ENCODE measurements at regions not wholly inside any gene's neighbourhood (a gene's known extent, or its start where the extent isn't known, plus 50 kb on each side); places are given as distances from the start of the nearest gene placed in this dataset.

DNA sequence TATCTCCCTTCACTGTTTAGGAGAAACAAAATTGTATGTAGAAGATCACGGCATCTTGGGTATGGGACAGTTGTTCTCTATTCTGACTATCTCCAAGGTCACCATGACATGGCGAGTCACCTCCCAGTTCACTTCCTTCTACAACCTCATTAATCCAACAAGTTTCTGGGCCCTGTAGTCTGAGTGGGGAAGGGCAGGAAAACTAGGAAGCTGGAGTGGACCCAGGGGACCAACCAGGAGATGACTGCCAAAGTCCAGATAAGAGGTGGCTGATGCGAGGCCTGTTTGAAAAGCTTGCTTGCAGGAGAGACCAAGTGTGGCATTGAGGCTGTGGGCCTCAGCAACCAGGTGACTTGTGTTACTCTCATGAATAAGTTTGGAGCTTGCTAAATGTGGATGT, 584.9 kb downstream of the TNS3 start (continued):
- no peak for TF ChIP-seq FOS (IDR thresholded peaks at IDR 0.05; ENCODE audit: borderline replicate concordance, extremely low read depth, insufficient read length)
- no peak for TF ChIP-seq SMARCA5 (IDR thresholded peaks at IDR 0.05)
- no peak for TF ChIP-seq RBBP5 (conservative IDR thresholded peaks at IDR 0.05)
- no peak for TF ChIP-seq ZNF207 (IDR thresholded peaks at IDR 0.05; ENCODE audit: borderline replicate concordance)
- no peak for TF ChIP-seq YBX1 (IDR thresholded peaks at IDR 0.05)
- TF ChIP-seq, protein P1, sequence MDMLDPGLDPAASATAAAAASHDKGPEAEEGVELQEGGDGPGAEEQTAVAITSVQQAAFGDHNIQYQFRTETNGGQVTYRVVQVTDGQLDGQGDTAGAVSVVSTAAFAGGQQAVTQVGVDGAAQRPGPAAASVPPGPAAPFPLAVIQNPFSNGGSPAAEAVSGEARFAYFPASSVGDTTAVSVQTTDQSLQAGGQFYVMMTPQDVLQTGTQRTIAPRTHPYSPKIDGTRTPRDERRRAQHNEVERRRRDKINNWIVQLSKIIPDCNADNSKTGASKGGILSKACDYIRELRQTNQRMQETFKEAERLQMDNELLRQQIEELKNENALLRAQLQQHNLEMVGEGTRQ (IDR thresholded peaks at IDR 0.05; ENCODE audit: borderline replicate concordance, low read depth, low read length) = no peak
- no peak for TF ChIP-seq ZNF24 (IDR thresholded peaks at IDR 0.05)
- TF ChIP-seq SUZ12 (IDR thresholded peaks at IDR 0.05; ENCODE audit: unreplicated experiment) = no peak
- no peak for TF ChIP-seq BRCA1 (IDR thresholded peaks at IDR 0.05; ENCODE audit: low read depth, low read length)
- no peak for TF ChIP-seq RAD21 (IDR thresholded peaks at IDR 0.05; ENCODE audit: insufficient read depth, low read depth, low read length)
- no peak for TF ChIP-seq JUNB (IDR thresholded peaks at IDR 0.05)
- no peak for TF ChIP-seq ZBTB33 (IDR thresholded peaks at IDR 0.05)
- TF ChIP-seq POLR2AphosphoS2 (IDR thresholded peaks at IDR 0.05; ENCODE audit: low read depth, low read length) = no peak

DNA sequence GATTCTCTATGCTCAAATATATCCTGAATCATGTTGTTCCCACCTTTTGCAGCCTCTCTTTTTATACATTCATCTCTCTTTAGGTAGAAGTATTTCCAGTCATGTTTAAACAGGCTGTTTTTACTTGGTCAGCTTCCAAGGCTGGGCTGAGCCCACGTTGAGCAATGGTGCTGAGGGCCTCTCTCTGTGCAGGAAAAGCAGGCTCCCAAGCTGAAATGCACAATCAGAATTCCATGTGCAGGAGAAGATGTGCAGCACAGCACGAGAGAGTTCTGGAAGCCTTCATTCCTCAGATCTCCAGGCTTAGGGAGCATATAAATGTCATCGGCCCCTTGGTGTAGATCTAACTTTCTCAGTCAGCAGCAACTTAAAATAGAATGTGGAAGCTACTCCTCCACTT, 588.5 kb downstream of the TNS3 start:
- in situ Hi-C loops (cut with MboI) = no loop called here
- Histone ChIP-seq H2AFZ (ENCODE audit: control insufficient read depth, low read depth, low read length) (no peak overlapping the region), H3K4me2 (ENCODE audit: control insufficient read depth, insufficient read depth) (no peak overlapping the region), H3K9ac (ENCODE audit: control insufficient read depth, insufficient read depth, low read length) (no peak overlapping the region), H3K9me3 (replicated peaks; ENCODE audit: control insufficient read depth, insufficient read depth, low read length) (no peaks in the 10 kb centered on the region), H3K27me3 (replicated peaks in 1 of 2; ENCODE audit: control insufficient read depth in 2 of 2, insufficient read depth in 2 of 2, low read length in 1 of 2) (no peaks in the 10 kb centered on the region), H3K79me2 (ENCODE audit: control insufficient read depth, insufficient read depth, low read length) (no peaks in the 10 kb centered on the region), H3K27ac (ENCODE audit: control insufficient read depth, insufficient read depth) (no peak overlapping the region), H3K4me3 (no peak overlapping the region), H3K4me1 (ENCODE audit: control insufficient read depth, insufficient read depth, low read length) (no peaks in the 10 kb centered on the region), H3K36me3 (ENCODE audit: control insufficient read depth in 2 of 2, insufficient read depth in 2 of 2, low read length in 1 of 2) (no peaks in the 10 kb centered on the region), H4K20me1 (ENCODE audit: control insufficient read depth, insufficient read depth) (no peaks in the 10 kb centered on the region)
- WGBS (ENCODE audit: insufficient coverage, insufficient replicate concordance, low lambda C conversion rate, missing lambda C conversion rate) = 0% methylated on average over 3 of the region's 3 CpGs
- BruUV-seq (replicated peaks) = no TSS peak
- SMC1A ChIA-PET (ENCODE audit: uncharacterized antibody, unreplicated experiment) = no interaction called here
- CTCF ChIA-PET = no interaction called here
- FAIRE-seq (no peak), DNase-seq (ENCODE audit: low read depth, low spot score) (no peak), ATAC-seq (no peak)
- intact Hi-C loops (cut with micrococcal nuclease; ENCODE audit: unreplicated experiment) = no loop called here
- RAD21 ChIA-PET (ENCODE audit: unreplicated experiment) = no interaction called here
- POLR2A ChIA-PET = no interaction called here
- TF ChIP-seq MEF2A (IDR thresholded peaks at IDR 0.05; ENCODE audit: insufficient read depth, low read depth, low read length) (no peak), CBFB (IDR thresholded peaks at IDR 0.05; ENCODE audit: low read depth) (no peak), SIN3A (IDR thresholded peaks at IDR 0.05; ENCODE audit: low read depth, low read length) (no peak), ZNF622 (IDR thresholded peaks at IDR 0.05) (no peak), STAT3 (IDR thresholded peaks at IDR 0.05; ENCODE audit: low read depth, low read length) (no peak), SREBF2 (IDR thresholded peaks at IDR 0.05; ENCODE audit: low read length) (no peak), ZNF24 (IDR thresholded peaks at IDR 0.05) (no peak)
- TF ChIP-seq, protein P2, sequence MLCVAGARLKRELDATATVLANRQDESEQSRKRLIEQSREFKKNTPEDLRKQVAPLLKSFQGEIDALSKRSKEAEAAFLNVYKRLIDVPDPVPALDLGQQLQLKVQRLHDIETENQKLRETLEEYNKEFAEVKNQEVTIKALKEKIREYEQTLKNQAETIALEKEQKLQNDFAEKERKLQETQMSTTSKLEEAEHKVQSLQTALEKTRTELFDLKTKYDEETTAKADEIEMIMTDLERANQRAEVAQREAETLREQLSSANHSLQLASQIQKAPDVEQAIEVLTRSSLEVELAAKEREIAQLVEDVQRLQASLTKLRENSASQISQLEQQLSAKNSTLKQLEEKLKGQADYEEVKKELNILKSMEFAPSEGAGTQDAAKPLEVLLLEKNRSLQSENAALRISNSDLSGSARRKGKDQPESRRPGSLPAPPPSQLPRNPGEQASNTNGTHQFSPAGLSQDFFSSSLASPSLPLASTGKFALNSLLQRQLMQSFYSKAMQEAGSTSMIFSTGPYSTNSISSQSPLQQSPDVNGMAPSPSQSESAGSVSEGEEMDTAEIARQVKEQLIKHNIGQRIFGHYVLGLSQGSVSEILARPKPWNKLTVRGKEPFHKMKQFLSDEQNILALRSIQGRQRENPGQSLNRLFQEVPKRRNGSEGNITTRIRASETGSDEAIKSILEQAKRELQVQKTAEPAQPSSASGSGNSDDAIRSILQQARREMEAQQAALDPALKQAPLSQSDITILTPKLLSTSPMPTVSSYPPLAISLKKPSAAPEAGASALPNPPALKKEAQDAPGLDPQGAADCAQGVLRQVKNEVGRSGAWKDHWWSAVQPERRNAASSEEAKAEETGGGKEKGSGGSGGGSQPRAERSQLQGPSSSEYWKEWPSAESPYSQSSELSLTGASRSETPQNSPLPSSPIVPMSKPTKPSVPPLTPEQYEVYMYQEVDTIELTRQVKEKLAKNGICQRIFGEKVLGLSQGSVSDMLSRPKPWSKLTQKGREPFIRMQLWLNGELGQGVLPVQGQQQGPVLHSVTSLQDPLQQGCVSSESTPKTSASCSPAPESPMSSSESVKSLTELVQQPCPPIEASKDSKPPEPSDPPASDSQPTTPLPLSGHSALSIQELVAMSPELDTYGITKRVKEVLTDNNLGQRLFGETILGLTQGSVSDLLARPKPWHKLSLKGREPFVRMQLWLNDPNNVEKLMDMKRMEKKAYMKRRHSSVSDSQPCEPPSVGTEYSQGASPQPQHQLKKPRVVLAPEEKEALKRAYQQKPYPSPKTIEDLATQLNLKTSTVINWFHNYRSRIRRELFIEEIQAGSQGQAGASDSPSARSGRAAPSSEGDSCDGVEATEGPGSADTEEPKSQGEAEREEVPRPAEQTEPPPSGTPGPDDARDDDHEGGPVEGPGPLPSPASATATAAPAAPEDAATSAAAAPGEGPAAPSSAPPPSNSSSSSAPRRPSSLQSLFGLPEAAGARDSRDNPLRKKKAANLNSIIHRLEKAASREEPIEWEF (IDR thresholded peaks at IDR 0.05; ENCODE audit: insufficient replicate concordance, low read depth, low read length) = no peak
